ENCODE measurements at regions not wholly inside any gene's neighbourhood (a gene's known extent, or its start where the extent isn't known, plus 50 kb on each side); places are given as distances from the start of the nearest gene placed in this dataset.

GRCh38 chr6:104531646-104532045 lies 328.1 kb downstream of the HACE1 start:
- TF ChIP-seq CTCF (IDR thresholded peaks at IDR 0.05): no peak
- no peak for TF ChIP-seq POLR2A (IDR thresholded peaks at IDR 0.05; ENCODE audit: low read depth)
- TF ChIP-seq POLR2AphosphoS5 (IDR thresholded peaks at IDR 0.05): no peak
- TF ChIP-seq EP300 (IDR thresholded peaks at IDR 0.05): no peak

Measured in esophagus muscularis mucosa (tissue), 4 donors.